ENCODE measurements at regions not wholly inside any gene's neighbourhood (a gene's known extent, or its start where the extent isn't known, plus 50 kb on each side); places are given as distances from the start of the nearest gene placed in this dataset.
"Not testable (repeated sequence)": the region's sequence is repeated elsewhere in the genome, so short reads cannot be mapped to it uniquely, and the experiment has no call there.

DNA sequence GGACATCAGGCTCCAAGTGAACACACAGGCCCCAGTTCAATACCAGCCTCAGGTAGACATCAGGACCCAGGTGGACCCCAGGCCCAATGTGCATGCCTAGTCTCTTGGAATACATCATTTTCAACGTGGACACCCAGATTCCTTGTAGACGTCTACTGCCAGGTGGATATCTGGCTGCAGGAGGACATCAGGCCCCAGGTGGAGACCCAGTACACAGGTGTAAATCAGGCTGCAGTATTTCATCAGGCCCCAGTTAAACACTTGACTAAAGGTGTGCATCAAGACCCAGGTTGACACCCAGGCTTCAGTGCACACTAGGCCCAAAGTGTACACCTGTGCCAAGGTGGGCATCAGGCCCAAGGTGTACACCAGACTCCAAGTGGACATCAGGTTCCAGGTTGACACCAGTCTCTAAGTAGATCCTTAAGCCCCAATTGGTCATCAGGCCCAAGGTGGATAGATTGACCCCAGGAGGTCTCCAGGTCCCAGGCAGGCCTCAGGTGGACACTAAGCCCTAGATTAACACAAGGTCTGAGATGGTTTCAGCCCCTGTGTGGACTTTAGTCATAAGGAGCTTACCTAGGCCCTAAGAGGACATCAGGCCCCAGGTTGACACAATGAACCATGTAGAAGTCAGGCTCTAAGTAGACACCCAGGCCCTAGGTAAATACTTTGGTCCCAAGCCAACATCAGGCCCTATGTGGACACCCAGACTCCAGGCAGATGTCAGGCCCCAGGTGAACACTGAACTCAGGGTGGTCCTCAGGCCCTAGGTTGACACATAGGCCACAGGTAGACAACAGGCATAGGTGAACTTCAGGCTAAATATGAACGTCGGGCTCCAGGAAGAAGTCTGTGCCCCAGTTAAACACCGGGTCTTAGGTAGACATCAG, 1489.7 kb upstream of the TPTE start:
- RAD21 ChIA-PET (ENCODE audit: unreplicated experiment); H3K27me3 ChIP-seq (replicated peaks in 1 of 2; ENCODE audit: control insufficient read depth in 2 of 2, insufficient read depth in 2 of 2, low read length in 1 of 2); intact Hi-C loops (cut with micrococcal nuclease; ENCODE audit: unreplicated experiment); CTCF ChIA-PET; H4K20me1 ChIP-seq (ENCODE audit: control insufficient read depth, insufficient read depth); H3K36me3 ChIP-seq (ENCODE audit: control insufficient read depth in 2 of 2, insufficient read depth in 2 of 2, low read length in 1 of 2); H2AFZ ChIP-seq (ENCODE audit: control insufficient read depth, low read depth, low read length); H3K4me2 ChIP-seq (ENCODE audit: control insufficient read depth, insufficient read depth); H3K27ac ChIP-seq (ENCODE audit: control insufficient read depth, insufficient read depth); H3K4me3 ChIP-seq; H3K4me1 ChIP-seq (ENCODE audit: control insufficient read depth, insufficient read depth, low read length); H3K9me3 ChIP-seq (replicated peaks; ENCODE audit: control insufficient read depth, insufficient read depth, low read length); BruUV-seq (replicated peaks); POLR2A ChIA-PET; H3K9ac ChIP-seq (ENCODE audit: control insufficient read depth, insufficient read depth, low read length); DNase-seq (ENCODE audit: low read depth, low spot score); in situ Hi-C loops (cut with MboI); ATAC-seq; SMC1A ChIA-PET (ENCODE audit: uncharacterized antibody, unreplicated experiment); FAIRE-seq; H3K79me2 ChIP-seq (ENCODE audit: control insufficient read depth, insufficient read depth, low read length): not testable (repeated sequence)
- WGBS (ENCODE audit: insufficient coverage, insufficient replicate concordance, low lambda C conversion rate, missing lambda C conversion rate), result 14% methylated on average over 5 of the region's 5 CpGs

- H3K27me3 ChIP-seq (replicated peaks in 1 of 2; ENCODE audit: control insufficient read depth in 2 of 2, insufficient read depth in 2 of 2, low read length in 1 of 2); in situ Hi-C loops (cut with MboI); H3K4me2 ChIP-seq (ENCODE audit: control insufficient read depth, insufficient read depth); DNase-seq (ENCODE audit: low read depth, low spot score); RAD21 ChIA-PET (ENCODE audit: unreplicated experiment); H3K9ac ChIP-seq (ENCODE audit: control insufficient read depth, insufficient read depth, low read length); H3K36me3 ChIP-seq (ENCODE audit: control insufficient read depth in 2 of 2, insufficient read depth in 2 of 2, low read length in 1 of 2); H3K79me2 ChIP-seq (ENCODE audit: control insufficient read depth, insufficient read depth, low read length); H3K27ac ChIP-seq (ENCODE audit: control insufficient read depth, insufficient read depth); FAIRE-seq; H3K9me3 ChIP-seq (replicated peaks; ENCODE audit: control insufficient read depth, insufficient read depth, low read length); POLR2A ChIA-PET; BruUV-seq (replicated peaks); SMC1A ChIA-PET (ENCODE audit: uncharacterized antibody, unreplicated experiment); ATAC-seq; intact Hi-C loops (cut with micrococcal nuclease; ENCODE audit: unreplicated experiment); H3K4me3 ChIP-seq; H2AFZ ChIP-seq (ENCODE audit: control insufficient read depth, low read depth, low read length); H4K20me1 ChIP-seq (ENCODE audit: control insufficient read depth, insufficient read depth); H3K4me1 ChIP-seq (ENCODE audit: control insufficient read depth, insufficient read depth, low read length); CTCF ChIA-PET: not testable (repeated sequence)
- WGBS (ENCODE audit: insufficient coverage, insufficient replicate concordance, low lambda C conversion rate, missing lambda C conversion rate), result no CpG with 5 or more reads among the region's 2 CpGs
Measured at GRCh38 chr21:9032547-9032946, 1488.8 kb upstream of the TPTE start.

GRCh38 chr21:9033295-9033694, 1488.1 kb upstream of the TPTE start:
- in situ Hi-C loops (cut with MboI); FAIRE-seq; H3K4me2 ChIP-seq (ENCODE audit: control insufficient read depth, insufficient read depth); H3K9ac ChIP-seq (ENCODE audit: control insufficient read depth, insufficient read depth, low read length); BruUV-seq (replicated peaks); SMC1A ChIA-PET (ENCODE audit: uncharacterized antibody, unreplicated experiment); intact Hi-C loops (cut with micrococcal nuclease; ENCODE audit: unreplicated experiment); H3K9me3 ChIP-seq (replicated peaks; ENCODE audit: control insufficient read depth, insufficient read depth, low read length); POLR2A ChIA-PET; CTCF ChIA-PET; H2AFZ ChIP-seq (ENCODE audit: control insufficient read depth, low read depth, low read length); H3K27me3 ChIP-seq (replicated peaks in 1 of 2; ENCODE audit: control insufficient read depth in 2 of 2, insufficient read depth in 2 of 2, low read length in 1 of 2); H3K27ac ChIP-seq (ENCODE audit: control insufficient read depth, insufficient read depth); DNase-seq (ENCODE audit: low read depth, low spot score); RAD21 ChIA-PET (ENCODE audit: unreplicated experiment); ATAC-seq; H4K20me1 ChIP-seq (ENCODE audit: control insufficient read depth, insufficient read depth); H3K36me3 ChIP-seq (ENCODE audit: control insufficient read depth in 2 of 2, insufficient read depth in 2 of 2, low read length in 1 of 2); H3K4me1 ChIP-seq (ENCODE audit: control insufficient read depth, insufficient read depth, low read length); H3K79me2 ChIP-seq (ENCODE audit: control insufficient read depth, insufficient read depth, low read length); H3K4me3 ChIP-seq: not testable (repeated sequence)
- WGBS (ENCODE audit: insufficient coverage, insufficient replicate concordance, low lambda C conversion rate, missing lambda C conversion rate), result 1% methylated on average over 5 of the region's 8 CpGs

- H3K4me1 ChIP-seq (ENCODE audit: control insufficient read depth, insufficient read depth, low read length); H3K79me2 ChIP-seq (ENCODE audit: control insufficient read depth, insufficient read depth, low read length); FAIRE-seq; SMC1A ChIA-PET (ENCODE audit: uncharacterized antibody, unreplicated experiment); H3K36me3 ChIP-seq (ENCODE audit: control insufficient read depth in 2 of 2, insufficient read depth in 2 of 2, low read length in 1 of 2); in situ Hi-C loops (cut with MboI); H3K27ac ChIP-seq (ENCODE audit: control insufficient read depth, insufficient read depth); intact Hi-C loops (cut with micrococcal nuclease; ENCODE audit: unreplicated experiment); ATAC-seq; H3K4me3 ChIP-seq; H3K9ac ChIP-seq (ENCODE audit: control insufficient read depth, insufficient read depth, low read length); DNase-seq (ENCODE audit: low read depth, low spot score); H3K4me2 ChIP-seq (ENCODE audit: control insufficient read depth, insufficient read depth); H3K9me3 ChIP-seq (replicated peaks; ENCODE audit: control insufficient read depth, insufficient read depth, low read length); CTCF ChIA-PET; BruUV-seq (replicated peaks); RAD21 ChIA-PET (ENCODE audit: unreplicated experiment); POLR2A ChIA-PET; H4K20me1 ChIP-seq (ENCODE audit: control insufficient read depth, insufficient read depth); H2AFZ ChIP-seq (ENCODE audit: control insufficient read depth, low read depth, low read length); H3K27me3 ChIP-seq (replicated peaks in 1 of 2; ENCODE audit: control insufficient read depth in 2 of 2, insufficient read depth in 2 of 2, low read length in 1 of 2): not testable (repeated sequence)
- WGBS (ENCODE audit: insufficient coverage, insufficient replicate concordance, low lambda C conversion rate, missing lambda C conversion rate), result 16% methylated on average over 6 of the region's 8 CpGs
Measured at GRCh38 chr21:9034491-9035200, 1486.7 kb upstream of the TPTE start.
